Activated CD4-positive, alpha-beta T cell treated with anti-CD3 and anti-CD28 coated beads for 1 hour (primary cell): ENCODE measurements at regions not wholly inside any gene's neighbourhood (a gene's known extent, or its start where the extent isn't known, plus 50 kb on each side); places are given as distances from the start of the nearest gene placed in this dataset.
"Not testable (repeated sequence)": the region's sequence is repeated elsewhere in the genome, so short reads cannot be mapped to it uniquely, and the experiment has no call there.

Source experiments
- DNase-seq: peaks from one replicate; pipeline ENCODE4 v3.0.0-alpha.2; 2020

DNA sequence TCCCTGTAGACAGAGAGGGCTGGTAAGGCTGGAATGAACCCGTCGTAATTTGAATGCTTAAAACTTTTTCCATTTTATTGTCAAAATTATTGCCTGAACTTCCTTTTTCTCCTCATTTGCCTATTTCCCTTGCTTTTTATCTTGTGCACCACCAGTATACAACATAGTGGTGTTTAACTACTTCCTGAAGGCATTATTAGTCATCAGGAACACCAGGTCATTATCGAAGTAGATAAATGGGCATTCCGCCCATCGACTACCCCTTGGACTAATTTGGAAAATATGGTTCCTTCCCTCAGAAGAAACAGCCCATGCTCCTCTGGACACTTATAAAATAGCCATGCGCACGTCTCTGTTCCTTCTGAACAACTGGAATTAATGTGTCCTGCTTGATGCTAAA, 232.1 kb downstream of the TM9SF2 start:
- DNase-seq, result no peak

DNA sequence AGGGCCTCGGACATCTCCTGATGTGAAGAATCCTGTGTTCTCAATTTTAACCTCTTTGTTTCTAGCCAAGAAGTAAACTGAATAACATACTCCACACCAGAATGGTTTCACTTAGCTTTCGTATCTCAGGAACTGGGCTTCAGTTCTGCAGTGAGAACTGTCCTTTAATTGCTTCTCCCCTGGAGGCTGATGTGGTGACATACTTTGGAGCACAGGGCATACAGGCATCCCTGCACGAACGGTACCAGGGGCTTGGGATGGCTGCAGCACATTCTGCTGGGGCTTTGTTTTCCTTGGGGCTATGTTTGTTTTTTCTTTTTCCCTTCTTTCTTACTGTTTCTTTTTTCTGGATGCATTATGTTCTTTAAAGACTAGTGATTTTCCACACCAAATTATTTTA, 230.5 kb downstream of the TM9SF2 start:
- DNase-seq, result no peak

DNA sequence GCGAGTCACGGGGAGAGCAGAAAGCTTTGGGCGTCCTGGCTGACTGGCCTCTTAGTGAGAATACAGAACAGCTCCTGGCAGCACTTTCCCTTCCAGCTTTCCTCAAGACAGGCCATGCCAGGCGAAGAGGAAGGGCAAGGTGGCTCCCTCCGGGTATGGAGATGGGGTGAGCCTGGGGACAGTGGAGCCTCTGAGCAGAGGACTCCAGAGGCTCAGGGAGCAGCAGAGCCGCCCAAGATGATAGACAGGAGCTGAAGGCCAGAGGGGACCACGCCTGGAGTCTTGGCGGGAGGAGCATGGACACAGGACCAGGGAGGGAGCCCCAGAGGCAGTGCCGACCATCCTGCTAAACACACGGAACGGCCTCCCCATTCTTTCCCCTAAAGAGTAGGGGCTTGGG, 229.1 kb downstream of the TM9SF2 start:
- DNase-seq, result no peak

DNA sequence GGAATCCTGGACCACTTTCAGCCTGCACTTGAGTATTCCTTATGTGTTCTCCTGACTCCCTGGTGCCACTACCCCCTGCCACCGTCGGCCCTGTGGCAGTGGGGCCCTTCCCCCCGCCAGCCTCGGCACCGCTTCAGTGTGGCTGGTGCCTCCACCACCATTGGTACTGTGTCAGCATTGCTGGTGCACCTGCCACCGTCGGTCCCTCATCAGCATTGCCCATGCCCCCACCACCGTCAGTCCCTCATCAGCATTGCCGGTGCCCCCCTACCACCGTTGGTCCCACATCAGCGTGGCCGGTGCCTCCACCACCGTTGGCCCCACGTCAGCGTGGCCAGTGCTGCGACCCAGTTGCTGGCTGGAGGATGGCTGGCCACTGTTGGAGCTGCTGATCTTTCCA, 228.5 kb downstream of the TM9SF2 start:
- no peak for DNase-seq

- not testable (repeated sequence) for DNase-seq
Measured at GRCh38 chr13:99727651-99728050, 226.4 kb downstream of the TM9SF2 start.

GRCh38 chr13:99726282-99726894, 225.1 kb downstream of the TM9SF2 start:
- DNase-seq, result no peak

DNA sequence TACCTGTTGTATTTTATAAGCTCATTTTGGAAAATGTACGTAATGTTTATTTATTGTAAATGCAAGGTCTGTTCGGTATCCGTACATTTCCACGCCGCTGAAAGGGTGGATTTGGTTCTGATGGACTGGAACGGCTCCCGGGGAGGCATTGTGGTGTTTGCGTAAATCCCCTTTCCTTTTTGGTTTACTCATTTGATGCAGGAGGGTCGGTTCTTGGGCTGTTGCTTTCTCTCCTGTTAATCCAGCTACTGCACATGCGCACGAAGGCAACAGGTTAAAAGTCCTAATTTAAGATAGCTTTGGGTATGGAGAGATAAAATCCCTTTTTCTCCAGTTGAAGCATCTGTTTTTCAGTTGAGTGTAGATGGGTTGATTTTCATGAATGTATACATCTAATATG, 224.4 kb downstream of the TM9SF2 start:
- no peak for DNase-seq

- no peak for DNase-seq
Measured at GRCh38 chr13:99724633-99725517, 223.6 kb downstream of the TM9SF2 start.

GRCh38 chr13:99723878-99724277, 222.6 kb downstream of the TM9SF2 start:
- no peak for DNase-seq

GRCh38 chr13:99722931-99723330, 221.7 kb downstream of the TM9SF2 start:
- DNase-seq, result no peak

DNA sequence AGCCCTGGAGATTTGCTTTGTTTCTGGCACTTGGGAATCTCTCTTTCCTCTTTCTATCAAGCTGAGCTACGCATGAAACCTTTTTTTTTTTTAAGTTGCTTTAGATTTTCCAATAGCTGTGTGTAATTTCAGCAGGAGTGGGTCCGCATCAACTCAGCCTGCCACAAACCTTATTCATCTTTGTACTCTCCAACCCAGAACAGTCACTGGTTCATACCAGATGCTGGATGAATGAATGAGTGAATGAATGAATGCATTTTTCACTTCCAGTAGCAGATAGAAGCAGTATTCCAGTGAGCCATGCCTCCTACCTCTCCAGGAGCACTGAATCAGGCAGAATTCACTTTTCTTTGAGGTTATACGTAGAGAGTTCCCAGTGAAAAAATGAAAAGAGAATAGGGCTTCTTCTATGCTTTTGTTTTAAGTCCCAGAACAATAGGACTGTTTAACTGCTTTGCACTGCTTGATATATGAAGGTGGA, 221.1 kb downstream of the TM9SF2 start:
- DNase-seq, result no peak

GRCh38 chr13:99721606-99722337, 220.5 kb downstream of the TM9SF2 start:
- DNase-seq, result no peak

- DNase-seq, result no peak
Measured at GRCh38 chr13:99717959-99718674, 216.8 kb downstream of the TM9SF2 start.

- no peak for DNase-seq
Measured at GRCh38 chr13:99709134-99709533, 207.9 kb downstream of the TM9SF2 start.

DNA sequence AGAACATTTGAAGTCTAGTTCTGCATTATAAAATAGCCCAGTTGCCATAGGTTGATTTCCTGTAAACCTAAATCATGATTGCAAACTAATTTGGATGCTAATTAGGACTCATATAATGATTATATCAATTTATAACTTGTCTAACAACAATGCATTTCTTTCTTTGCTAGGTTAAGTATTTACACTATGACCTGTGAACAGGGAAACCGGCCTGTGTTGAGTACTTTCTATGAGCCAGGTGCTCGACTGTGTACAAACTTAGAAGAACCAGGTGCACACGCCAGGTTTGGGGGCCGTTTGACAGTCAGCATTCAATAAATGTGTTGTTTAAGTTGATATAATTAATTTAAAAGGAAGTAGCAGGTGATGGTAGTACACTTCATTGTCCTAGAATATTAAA, 203.1 kb downstream of the TM9SF2 start:
- no peak for DNase-seq

- no peak for DNase-seq
Measured at GRCh38 chr13:99703908-99704307, 202.6 kb downstream of the TM9SF2 start.

DNA sequence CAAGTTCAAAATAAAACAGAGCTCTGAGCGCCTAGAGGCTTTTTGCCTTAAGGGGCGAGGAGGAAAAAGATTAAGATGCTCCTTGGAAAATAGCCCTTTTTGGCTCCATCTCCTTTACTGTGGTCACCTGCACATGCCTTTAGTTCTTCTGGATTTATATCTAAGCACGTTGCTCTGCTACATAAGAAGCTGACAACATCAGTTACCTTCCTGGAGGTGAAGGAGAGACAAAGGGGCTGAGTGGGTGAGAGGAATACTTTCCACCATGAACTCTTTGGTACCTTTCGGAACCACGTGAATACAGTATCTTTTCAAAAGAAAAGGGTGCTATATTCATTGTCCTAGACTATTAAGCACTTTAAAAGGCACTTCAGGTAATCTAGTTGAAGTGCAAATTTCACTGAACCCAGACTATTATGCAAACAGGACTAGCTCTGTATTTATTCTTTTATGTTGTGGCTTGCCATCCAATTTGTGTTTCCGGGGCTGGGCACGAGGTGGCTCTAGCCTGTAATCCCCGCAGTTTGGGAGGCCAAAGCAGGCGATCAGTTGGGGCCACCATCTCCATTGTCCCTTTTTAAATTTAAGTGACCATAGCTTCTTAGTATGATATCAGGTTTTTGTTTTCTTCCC, 201.5 kb downstream of the TM9SF2 start:
- no peak for DNase-seq

DNA sequence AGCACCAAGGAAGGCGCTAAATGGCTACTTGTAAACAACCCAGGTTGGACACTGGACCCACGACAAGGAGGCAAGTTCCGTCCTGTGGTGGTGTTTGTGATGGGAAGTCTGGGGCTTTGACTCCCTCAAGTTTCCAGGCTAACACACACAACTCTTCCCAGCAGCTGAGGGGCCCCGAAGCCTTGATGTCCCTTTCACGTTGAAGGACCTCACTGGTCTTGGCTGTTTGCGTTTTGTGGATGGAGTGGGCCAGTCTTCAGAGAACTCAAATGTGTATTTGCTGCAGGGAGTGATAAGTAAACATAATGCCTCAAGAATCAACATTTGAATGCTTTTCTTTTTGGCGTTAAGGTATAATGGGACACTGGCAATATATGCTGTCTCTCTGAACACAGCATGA, 199.2 kb downstream of the TM9SF2 start:
- no peak for DNase-seq

- DNase-seq, result no peak
Measured at GRCh38 chr13:99698816-99699099, 197.5 kb downstream of the TM9SF2 start.

GRCh38 chr13:99698010-99698815, 196.9 kb downstream of the TM9SF2 start:
- no peak for DNase-seq

DNA sequence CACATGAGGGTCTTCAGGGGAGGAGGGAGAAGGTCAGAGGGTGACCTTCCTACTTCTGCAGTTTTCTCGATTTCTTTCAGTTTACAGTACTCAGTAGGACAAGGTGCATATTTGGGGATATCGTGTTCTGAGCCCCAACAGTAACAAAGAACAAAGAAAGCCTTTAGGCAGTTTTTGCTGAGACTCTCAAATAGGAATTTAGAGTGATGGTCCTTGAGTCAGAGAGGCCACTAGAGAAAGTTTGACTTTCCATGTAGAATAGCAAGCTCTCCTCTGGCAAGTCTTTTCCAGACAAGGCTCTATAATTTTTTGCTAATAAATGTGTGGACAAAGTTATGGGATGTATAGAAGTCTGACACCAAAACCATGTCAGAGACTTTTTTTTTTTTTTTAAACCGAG, 194.6 kb downstream of the TM9SF2 start:
- no peak for DNase-seq
